GM18508 (cell line): ENCODE measurements at regions not wholly inside any gene's neighbourhood (a gene's known extent, or its start where the extent isn't known, plus 50 kb on each side); places are given as distances from the start of the nearest gene placed in this dataset.
"Not testable (repeated sequence)": the region's sequence is repeated elsewhere in the genome, so short reads cannot be mapped to it uniquely, and the experiment has no call there.

Source experiments
- ATAC-seq: cut with Tn5 transposase; IDR thresholded peaks from one replicate; pipeline ENCODE4 v1.9.1; 2021; ENCODE audit warnings: moderate number of reproducible peaks; ENCODE audit not compliant: insufficient read depth, unreplicated experiment

DNA sequence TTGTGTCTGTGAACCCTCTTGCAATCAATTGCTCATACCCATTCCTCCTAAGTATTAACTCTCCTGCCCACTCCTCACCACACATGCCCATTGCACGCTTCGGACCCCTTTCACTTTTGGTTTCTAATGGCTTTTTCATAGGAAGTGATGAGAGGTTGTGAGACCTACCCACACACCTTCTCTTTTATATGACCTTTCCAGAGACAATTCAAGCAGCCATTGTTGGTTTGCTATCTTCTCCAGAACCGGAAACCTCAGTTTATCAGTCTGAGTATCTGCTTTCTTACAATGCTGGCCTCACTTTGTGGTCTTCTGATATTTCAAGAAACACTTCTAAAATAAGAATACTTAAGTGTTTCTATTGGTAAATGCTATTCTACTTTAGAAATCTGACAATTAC lies 1550.8 kb upstream of the SLC10A2 start:
- no peak for ATAC-seq

DNA sequence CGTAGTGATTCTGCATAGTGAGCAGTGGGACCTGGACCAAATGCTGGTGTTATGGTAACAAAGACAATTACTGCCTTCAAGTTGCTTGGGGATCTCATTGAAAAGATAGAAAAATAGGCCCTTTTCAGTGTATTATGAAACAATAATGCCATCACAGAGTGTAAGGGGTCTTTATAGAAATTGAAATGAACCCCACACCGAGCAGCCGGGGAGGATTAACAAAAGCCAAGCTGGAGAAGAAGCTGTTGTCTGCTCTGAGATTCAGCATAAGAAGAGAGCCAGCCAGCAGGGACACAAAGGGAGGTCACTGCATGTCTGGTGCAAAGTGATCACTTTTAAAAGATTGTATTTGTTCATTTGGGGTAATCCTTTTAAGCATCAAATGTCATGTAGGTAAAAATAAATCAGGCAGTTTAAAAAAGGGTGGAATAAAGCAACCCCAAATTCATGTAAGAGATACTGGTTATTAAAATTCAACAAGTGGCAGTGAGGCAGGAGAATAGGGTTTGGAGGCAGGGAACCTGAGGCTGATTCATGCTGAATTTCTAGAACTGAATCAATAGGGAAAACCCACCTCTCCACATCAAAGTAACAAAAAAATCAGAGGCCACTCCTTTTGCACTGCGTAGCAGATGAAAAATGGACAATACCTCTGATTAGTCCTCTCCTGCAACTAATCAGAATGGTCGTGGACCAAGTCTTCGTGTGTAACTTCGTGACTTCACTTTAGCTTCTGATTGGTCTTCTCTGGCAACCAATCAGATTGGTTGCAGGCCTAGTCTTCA lies 1548.3 kb upstream of the SLC10A2 start:
- ATAC-seq: no peak

DNA sequence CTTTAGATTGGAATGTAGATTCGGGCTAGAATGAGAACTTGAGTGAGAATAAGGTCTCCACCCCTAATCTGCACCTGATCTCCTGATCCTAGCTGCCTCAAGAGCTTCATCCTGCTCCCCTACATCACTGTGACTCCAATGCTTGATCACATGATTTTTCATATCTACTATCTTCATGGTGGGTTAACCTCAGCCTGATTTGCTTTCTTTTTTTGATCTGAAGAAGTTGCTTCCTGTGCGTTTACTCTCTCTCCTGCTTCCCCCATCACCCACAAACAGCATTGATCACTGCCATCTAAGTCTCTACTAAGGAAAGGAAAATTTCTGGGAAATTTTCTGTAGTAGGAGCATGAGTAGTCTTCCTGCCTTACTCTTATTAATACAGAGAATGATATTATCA lies 1542.1 kb upstream of the SLC10A2 start:
- no peak for ATAC-seq

DNA sequence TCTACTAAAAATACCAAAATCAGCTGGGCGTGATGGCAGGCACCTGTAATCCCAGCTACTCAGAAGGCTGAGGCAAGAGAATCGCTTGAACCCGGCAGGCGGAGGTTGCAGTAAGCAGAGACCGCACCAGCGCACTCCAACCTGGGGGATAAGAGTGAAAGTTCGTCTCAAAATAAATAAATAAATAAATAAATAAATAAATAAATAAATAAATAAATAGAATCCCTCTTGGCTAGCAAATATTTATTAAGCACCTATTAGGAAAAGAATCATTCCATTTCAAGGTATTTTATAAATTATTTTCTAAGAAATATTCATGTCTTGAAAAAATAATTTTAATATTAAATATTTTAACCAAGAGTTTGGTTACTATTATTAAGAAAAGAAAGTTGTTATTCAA lies 1539.2 kb upstream of the SLC10A2 start:
- not testable (repeated sequence) for ATAC-seq

DNA sequence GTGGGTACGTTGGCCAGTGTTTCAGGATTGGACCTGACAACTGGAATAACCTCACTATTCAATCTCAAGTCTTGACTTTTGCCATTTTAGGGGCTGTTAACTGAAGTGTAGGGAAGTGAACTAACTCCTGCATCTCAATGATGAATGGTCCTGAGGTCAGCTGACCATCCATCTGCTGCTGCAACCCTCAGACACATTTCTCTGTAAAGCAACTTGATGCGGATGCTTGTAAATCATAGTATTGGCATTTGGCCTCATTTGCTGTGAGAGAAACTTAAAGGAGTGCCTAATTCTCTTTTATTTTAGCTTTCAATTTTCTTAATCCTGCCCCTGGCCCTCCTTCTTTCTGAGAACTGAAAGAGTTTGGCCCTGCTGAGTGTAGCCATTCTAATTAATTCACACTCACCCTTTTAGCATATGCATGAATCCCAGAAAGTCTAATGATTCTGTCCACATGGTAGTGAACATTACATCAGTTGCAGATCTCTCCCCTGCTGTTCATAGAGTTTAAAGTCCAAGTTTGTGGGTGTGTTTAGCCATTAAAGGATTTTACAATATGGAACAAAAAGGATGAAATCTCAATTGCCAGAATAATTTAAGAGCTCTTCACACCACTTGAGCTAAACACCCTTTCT lies 1531.4 kb upstream of the SLC10A2 start:
- no peak for ATAC-seq

DNA sequence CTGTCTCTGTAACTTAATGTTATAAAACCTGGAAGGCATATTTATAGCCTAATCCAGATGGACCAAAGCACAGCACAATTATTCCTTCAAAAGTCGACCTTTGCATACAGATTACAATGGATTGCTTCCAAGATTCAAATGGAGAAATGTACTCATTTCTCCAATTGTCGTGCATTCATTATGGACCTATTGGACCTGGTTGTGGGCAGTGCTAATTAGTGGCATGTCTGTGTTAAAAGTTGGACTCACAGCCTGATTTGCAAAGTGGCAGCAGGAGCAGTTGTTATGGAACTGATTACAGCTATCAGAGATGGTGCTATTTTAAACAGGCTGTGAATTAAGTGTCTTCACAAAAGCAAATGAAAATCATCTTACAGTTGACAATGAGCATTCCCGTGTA lies 1529.3 kb upstream of the SLC10A2 start:
- no peak for ATAC-seq

DNA sequence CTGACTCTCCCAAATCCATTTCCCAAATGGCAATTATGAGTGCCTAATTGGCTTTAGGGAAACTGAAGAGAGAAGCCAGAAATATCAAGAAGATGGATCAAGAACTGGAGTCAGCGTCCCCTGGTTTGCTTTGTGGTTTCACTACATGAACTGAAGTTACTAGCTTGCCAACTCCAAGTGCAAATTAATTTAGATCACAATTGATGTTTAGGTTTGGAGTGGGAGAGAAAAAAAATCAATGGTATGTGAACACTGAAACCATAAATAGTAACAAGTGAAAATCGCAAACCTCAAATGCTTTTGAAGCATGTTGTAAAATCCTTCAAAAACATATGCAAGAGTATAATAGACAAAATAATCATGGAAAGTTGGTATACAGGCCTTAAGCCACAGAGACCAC lies 1528.6 kb upstream of the SLC10A2 start:
- no peak for ATAC-seq

DNA sequence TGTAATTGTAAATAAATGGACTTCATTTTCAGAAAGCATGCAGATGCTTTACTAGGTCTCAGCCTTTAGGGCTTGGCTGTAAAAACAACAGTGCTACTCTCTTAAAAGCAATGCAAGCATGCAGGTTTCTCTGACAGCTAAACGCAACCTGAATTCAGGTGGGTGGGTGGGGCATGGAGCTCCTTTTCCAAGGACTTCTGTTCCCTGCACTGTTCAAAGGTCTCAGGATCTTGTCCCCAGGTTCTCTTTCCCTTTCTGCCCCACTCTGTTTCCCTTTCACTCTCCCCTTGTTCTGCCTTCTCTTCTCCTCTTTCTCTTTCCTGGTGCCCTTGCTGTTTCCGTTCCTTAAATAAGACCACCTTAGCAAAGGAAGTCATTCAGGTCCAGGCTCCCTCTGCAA lies 1527.5 kb upstream of the SLC10A2 start:
- ATAC-seq: no peak

DNA sequence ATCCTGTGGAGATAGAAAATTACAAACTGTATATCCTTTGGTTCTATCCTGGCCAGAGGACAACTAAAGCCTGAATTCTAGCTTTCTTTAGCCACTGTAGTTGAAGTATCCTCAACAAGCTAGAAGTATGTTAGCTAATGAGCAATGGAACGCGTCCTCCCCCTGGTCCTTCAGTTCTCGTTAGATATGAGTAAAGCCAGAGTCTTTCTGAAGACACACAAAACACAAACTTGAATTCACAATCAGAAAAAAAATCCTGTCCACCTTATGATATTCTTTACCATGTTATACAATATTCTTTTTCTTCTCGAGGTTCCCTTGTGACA lies 1527.0 kb upstream of the SLC10A2 start:
- ATAC-seq: no peak

DNA sequence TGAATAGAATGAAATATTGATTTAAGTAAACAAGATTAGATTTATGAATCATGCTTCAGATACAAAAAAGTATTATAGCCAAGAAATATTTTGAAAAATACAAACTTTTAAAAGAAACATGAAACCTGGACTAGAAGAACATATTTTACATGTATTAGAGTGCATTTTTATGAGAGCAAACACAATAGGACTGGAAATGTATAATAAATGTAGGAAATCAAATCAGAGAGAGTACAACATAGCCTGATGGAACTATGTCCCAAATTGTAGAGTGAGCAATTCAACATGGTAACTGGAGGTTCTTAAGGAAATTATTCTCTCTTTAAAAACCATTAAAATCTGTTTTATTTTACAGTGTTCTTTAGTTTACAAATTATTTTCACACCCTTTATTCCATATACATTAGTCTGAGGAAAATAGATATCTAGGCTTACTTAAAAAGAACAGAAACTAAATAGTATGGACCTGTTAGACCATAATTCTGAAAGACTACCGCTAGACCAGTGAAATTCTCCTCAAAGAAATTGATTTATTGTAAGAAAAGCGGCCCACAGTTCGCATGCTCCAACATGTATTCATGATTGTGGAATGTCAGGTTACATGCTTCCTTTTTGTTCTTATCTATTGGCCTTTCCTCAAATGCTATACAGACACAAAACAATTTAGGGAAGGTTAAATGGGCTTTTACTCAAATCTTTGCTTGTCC lies 1526.5 kb upstream of the SLC10A2 start:
- ATAC-seq: no peak

DNA sequence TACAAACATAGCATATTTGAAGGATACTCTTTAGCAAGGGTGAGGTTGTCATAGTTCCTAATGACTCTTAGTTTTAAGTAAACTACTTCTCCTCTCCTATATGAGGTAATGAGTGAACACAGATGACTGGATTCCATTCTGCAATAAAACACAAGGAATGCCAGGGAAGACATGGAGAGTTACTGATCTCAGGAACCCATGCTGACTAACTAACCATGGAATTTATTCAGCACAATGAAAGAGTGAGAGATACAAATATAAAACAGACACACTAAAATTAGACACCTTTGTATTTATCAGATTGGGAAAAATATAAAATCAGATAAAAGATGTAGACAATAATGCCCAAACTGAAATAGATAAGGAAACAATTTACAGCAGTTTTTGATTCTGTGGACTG lies 1525.9 kb upstream of the SLC10A2 start:
- ATAC-seq: no peak

DNA sequence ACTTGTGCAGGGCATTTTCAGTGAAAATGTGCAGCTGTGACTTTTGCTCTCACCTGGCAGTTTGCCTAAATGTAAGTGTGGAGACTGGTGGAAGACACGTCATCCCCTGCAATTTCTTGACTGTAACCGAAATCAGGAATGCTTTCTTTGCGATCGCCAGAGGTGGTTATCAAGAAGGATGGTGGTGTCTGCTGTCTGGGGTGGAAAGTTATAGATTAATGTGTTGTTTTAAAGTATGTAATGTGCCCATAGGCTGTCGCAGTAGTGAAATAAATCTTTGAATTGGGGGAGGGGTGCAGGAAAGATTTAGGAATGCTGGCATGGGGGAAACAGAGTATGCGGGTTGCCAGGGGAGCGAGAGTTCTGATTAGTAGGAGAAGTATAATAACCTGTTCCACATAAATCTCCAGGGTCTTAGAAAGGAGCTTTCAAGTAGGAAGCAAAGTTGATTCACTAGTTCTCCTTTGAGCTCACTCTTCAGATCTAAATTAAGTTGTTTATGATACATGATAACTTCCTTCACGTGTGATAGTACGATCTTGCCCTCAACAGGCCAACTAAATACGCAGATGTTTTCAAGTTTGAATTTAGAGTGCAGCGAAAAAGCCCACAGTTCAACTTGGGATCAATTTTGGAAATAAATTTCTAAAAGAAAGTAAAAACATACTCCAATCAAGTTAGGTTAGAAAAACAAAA lies 1520.0 kb upstream of the SLC10A2 start:
- no peak for ATAC-seq

DNA sequence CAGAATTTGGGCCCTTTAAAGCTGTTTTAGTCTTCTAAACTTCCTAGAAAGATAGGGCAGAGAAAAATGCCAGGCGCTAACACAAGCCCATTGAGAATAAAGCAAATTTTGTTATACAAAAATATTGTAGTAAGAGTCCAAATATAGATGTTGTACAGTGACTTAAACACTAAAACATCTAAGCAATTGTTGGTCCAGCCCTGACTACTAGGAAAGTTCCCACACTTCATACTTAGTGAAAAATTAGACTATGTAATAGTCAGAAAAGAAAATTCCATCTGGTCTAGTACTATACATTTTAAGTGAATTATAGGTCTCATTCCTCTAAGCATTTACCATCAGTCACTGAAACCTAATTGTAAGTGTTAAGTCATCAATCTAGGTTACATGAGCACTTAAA lies 1518.3 kb upstream of the SLC10A2 start:
- no peak for ATAC-seq

DNA sequence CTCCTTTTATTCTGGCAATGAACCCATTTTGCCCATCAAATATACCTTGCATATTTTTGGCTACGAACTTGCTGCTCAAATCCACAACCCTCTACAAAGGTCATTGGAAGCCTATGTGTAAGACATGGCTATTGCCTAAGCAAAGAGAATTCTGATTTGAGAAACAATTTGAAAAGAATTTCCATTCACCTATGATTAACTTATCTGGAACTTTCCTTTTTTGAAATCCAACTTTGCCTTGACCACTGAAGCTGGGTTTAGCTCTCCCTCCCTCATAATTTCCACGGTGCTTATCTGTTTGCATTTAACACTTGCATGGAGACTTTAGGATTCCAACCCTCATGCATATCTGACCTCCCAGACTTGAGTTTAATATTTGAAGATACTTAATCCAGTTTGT lies 1514.7 kb upstream of the SLC10A2 start:
- no peak for ATAC-seq

DNA sequence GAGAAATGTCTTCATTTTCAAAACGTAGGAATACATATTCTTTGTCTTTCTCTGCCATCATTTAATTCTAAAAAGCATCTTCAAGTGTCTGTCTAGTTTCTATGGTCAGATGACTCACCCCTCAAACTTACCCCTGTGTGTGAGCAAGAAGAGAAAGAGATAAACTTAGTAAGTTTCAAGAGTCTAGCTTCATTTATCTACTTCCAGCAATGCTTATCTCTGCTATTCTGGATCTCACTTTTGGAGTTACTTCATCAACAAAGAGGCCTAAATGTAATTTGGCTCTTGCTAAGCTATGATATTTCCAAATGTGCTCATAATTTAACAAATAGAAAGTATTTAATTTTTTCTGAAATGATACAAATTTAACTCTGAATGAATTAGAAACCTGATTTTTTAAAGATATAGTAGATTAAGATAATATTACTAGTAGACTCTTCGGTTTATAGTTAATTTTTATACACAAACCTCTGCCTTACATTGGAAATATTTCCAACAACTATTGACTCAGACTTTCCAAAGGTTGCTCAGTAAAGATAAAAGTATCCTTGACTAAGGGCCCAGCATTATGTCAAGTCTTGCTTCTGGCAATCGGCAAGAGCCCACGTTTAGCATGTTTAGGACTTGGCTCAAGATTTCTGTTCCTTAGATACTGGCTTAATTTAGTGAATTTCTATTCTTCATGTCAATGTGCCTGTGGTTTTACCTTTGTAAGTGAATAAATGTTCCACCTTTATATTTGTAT lies 1511.0 kb upstream of the SLC10A2 start:
- no peak for ATAC-seq

DNA sequence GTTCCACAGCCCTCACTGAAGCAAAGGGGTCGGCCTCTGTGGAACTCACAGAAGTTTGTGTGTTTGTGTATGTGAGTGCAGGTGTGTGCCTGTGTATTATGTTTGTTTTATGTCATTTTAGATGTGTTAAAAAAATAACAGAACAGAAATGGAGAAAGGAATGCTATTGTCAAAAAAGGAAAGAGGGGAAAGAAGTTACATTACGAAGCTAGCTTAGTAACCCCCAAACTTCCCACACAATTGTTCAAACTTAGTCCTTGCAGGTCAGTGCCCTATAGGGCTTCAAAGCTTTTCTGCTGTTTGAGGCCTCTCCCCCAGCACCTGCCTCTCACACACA lies 1505.6 kb upstream of the SLC10A2 start:
- ATAC-seq: no peak

DNA sequence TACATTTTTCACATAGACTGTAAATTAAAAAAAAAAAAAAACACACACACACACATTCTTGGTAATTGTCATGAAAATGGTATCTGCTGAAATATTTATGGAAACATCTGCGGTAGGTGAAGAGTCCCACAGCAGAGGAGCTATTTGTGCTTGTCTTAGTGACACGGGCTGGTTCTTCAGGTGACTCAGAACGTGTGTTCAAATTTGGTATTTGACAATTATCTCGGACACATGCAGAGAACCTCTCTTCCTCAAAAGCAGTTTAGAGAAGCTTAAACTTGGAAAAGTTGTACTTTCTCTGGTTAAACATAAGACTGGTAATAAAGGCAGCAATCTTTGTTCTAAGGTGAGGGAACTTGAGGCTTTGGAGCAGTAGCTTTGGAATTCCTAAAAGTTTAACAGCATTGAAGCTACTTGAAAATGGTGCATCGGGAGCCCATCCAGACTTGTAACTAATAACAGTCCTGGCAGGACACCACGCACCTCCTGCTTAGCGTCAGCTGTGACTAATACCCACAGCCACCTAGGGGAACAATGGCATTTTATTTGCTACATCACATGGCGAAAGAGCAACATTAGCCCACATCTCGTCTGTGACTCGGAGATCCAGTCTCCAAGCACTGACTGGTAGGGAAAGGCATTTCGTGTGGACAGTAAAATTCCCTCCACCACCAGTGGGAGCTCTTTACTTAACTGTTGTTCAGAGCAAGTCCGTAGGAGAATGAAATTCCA lies 1505.1 kb upstream of the SLC10A2 start:
- ATAC-seq: no peak

DNA sequence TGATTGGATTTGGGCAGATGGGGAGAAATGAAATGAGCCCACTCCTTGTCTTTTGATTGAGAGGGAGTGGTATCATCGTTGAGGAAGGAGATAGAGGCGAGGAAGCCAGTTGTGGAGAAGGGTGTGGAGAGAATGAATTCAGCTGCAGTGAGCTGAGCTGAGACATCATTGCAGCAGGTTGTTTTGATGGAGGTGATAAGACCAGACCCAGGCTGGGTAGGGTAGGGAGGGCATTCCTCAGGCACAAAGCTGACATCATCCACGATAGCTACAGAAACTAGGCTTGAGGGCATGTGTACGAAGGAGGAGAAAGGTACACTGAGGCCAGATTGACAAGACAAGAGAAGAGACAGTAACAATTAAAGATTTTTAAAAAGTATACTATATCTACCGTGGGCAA lies 1500.9 kb upstream of the SLC10A2 start:
- ATAC-seq: no peak

DNA sequence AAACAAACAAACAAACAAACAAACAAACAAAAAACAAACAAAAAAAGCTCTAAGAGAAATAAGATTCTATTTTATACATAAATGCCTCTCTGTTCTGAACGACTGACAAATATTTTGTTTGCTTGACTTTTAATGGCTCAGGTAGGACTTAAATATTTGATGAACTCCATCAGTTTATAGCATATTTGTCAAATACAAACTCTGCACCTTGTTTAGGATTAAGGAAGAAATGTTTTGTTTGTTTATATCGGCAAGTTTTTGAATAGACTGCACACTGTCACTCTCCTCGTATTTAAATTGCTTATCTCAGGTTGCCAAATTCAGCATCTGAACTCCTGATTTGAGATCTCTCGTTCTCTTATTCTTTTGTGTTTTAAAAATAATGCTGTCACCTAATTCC lies 1499.7 kb upstream of the SLC10A2 start:
- ATAC-seq: no peak

DNA sequence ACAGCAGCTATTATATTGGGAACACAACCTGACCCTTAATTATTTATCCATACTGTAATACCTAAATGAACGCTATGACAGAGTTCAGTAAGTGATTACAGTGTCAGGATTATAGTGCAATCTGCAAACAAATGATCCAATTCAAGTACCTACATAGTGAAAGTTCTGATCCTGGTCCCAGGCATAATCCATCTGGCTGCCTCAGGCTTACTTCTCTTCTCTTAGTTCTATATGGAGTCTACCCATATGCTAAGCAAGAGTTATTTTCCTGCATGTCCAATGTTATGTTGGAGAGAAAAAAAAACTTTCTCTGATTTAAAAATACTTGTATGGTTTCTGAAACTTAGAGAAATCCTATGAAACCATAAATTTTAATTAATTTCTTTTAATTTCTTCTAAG lies 1487.7 kb upstream of the SLC10A2 start:
- ATAC-seq: no peak
